ENCODE measurements at regions not wholly inside any gene's neighbourhood (a gene's known extent, or its start where the extent isn't known, plus 50 kb on each side); places are given as distances from the start of the nearest gene placed in this dataset.
"Not testable (repeated sequence)": the region's sequence is repeated elsewhere in the genome, so short reads cannot be mapped to it uniquely, and the experiment has no call there.

GRCh38 chr13:46468570-46469463, 81.8 kb upstream of the RUBCNL start:
- no peak overlapping the region for H3K27ac ChIP-seq
- H3K27me3 ChIP-seq, result no peaks in the 10 kb centered on the region
- no peak for DNase-seq (ENCODE audit: low spot score in 2 of 2)
- no peaks in the 10 kb centered on the region for H3K9me3 ChIP-seq
- H3K4me3 ChIP-seq, result no peak overlapping the region
- no peaks in the 10 kb centered on the region for H3K4me1 ChIP-seq
- TF ChIP-seq POLR2A (IDR thresholded peaks at IDR 0.05), result no peak
- no peak for TF ChIP-seq POLR2AphosphoS5 (IDR thresholded peaks at IDR 0.05)
- no peak for TF ChIP-seq CTCF (IDR thresholded peaks at IDR 0.05)
- no peaks in the 10 kb centered on the region for H3K36me3 ChIP-seq
- intact Hi-C loops (cut with DNase I; ENCODE audit: low total_unique reads), result no loop called here

- H3K9me3 ChIP-seq; intact Hi-C loops (cut with DNase I; ENCODE audit: low total_unique reads); H3K27me3 ChIP-seq; H3K36me3 ChIP-seq; H3K4me3 ChIP-seq; DNase-seq (ENCODE audit: low spot score in 2 of 2); H3K27ac ChIP-seq; H3K4me1 ChIP-seq: not testable (repeated sequence)
Measured at GRCh38 chr13:46467694-46468093, 80.6 kb upstream of the RUBCNL start.

GRCh38 chr13:46466074-46466473, 79.0 kb upstream of the RUBCNL start:
- DNase-seq (ENCODE audit: low spot score in 2 of 2); H3K27me3 ChIP-seq; intact Hi-C loops (cut with DNase I; ENCODE audit: low total_unique reads); H3K4me1 ChIP-seq; H3K9me3 ChIP-seq; H3K36me3 ChIP-seq; H3K4me3 ChIP-seq; H3K27ac ChIP-seq: not testable (repeated sequence)

- intact Hi-C loops (cut with DNase I; ENCODE audit: low total_unique reads), result no loop called here
Measured at GRCh38 chr13:46463719-46464118, 76.7 kb upstream of the RUBCNL start.

GRCh38 chr13:46460223-46460622, 73.2 kb upstream of the RUBCNL start:
- intact Hi-C loops (cut with DNase I; ENCODE audit: low total_unique reads); H3K4me3 ChIP-seq: not testable (repeated sequence)

More at GRCh38 chr13:46463719-46464118, 76.7 kb upstream of the RUBCNL start:
- H3K27ac ChIP-seq, result no peak overlapping the region
- no peaks in the 10 kb centered on the region for H3K27me3 ChIP-seq
- H3K36me3 ChIP-seq, result no peaks in the 10 kb centered on the region
- no peak overlapping the region for H3K4me3 ChIP-seq
- no peaks in the 10 kb centered on the region for H3K9me3 ChIP-seq
- TF ChIP-seq POLR2A (IDR thresholded peaks at IDR 0.05), result no peak
- no peak for TF ChIP-seq CTCF (IDR thresholded peaks at IDR 0.05)
- no peak for TF ChIP-seq POLR2AphosphoS5 (IDR thresholded peaks at IDR 0.05)
- DNase-seq (ENCODE audit: low spot score in 2 of 2), result no peak
- H3K4me1 ChIP-seq, result no peaks in the 10 kb centered on the region

GRCh38 chr13:46457255-46457654, 70.2 kb upstream of the RUBCNL start:
- H3K27ac ChIP-seq; H3K36me3 ChIP-seq; H3K4me3 ChIP-seq; H3K27me3 ChIP-seq; H3K9me3 ChIP-seq; H3K4me1 ChIP-seq; DNase-seq (ENCODE audit: low spot score in 2 of 2); intact Hi-C loops (cut with DNase I; ENCODE audit: low total_unique reads): not testable (repeated sequence)

More at GRCh38 chr13:46460223-46460622, 73.2 kb upstream of the RUBCNL start:
- H3K4me1 ChIP-seq; H3K27me3 ChIP-seq; H3K27ac ChIP-seq; DNase-seq (ENCODE audit: low spot score in 2 of 2); H3K9me3 ChIP-seq; H3K36me3 ChIP-seq: not testable (repeated sequence)

GRCh38 chr13:46455924-46456323, 68.9 kb upstream of the RUBCNL start:
- H3K36me3 ChIP-seq; intact Hi-C loops (cut with DNase I; ENCODE audit: low total_unique reads); H3K27me3 ChIP-seq; DNase-seq (ENCODE audit: low spot score in 2 of 2); H3K4me1 ChIP-seq; H3K4me3 ChIP-seq; H3K9me3 ChIP-seq; H3K27ac ChIP-seq: not testable (repeated sequence)

- H3K27me3 ChIP-seq; H3K27ac ChIP-seq; DNase-seq (ENCODE audit: low spot score in 2 of 2); intact Hi-C loops (cut with DNase I; ENCODE audit: low total_unique reads); H3K4me3 ChIP-seq; H3K36me3 ChIP-seq; H3K4me1 ChIP-seq; H3K9me3 ChIP-seq: not testable (repeated sequence)
Measured at GRCh38 chr13:46451145-46451544, 64.1 kb upstream of the RUBCNL start.

- H3K9me3 ChIP-seq; H3K4me3 ChIP-seq; H3K4me1 ChIP-seq; H3K27ac ChIP-seq; H3K27me3 ChIP-seq; intact Hi-C loops (cut with DNase I; ENCODE audit: low total_unique reads); DNase-seq (ENCODE audit: low spot score in 2 of 2); H3K36me3 ChIP-seq: not testable (repeated sequence)
Measured at GRCh38 chr13:46449949-46450348, 62.9 kb upstream of the RUBCNL start.

- H3K4me1 ChIP-seq; H3K9me3 ChIP-seq; H3K36me3 ChIP-seq; H3K27me3 ChIP-seq; DNase-seq (ENCODE audit: low spot score in 2 of 2); intact Hi-C loops (cut with DNase I; ENCODE audit: low total_unique reads); H3K4me3 ChIP-seq; H3K27ac ChIP-seq: not testable (repeated sequence)
Measured at GRCh38 chr13:46448148-46448547, 61.1 kb upstream of the RUBCNL start.

GRCh38 chr13:46437808-46438404, 50.9 kb upstream of the RUBCNL start:
- H3K27me3 ChIP-seq; H3K36me3 ChIP-seq; H3K4me1 ChIP-seq; H3K4me3 ChIP-seq; H3K9me3 ChIP-seq; H3K27ac ChIP-seq; DNase-seq (ENCODE audit: low spot score in 2 of 2); intact Hi-C loops (cut with DNase I; ENCODE audit: low total_unique reads): not testable (repeated sequence)

Measured in breast epithelium (tissue), 4 donors.